BLaER1 treated with 17β-estradiol and CSF1 and Interleukin-3, amounts not matched to agents 10 nM and 100 nM (cell line): ENCODE measurements at regions not wholly inside any gene's neighbourhood (a gene's known extent, or its start where the extent isn't known, plus 50 kb on each side); places are given as distances from the start of the nearest gene placed in this dataset.

Experiments
- H3K27ac ChIP-seq, 11 experiments: shearing (Covaris generic); formaldehyde crosslinking; 2 replicates each; pipeline ENCODE4 v1.8.1; 2022
- H3K27me3 ChIP-seq, 11 experiments: shearing (Covaris generic); formaldehyde crosslinking; 2 replicates each; pipeline ENCODE4 v1.8.1; 2022
- H3K36me3 ChIP-seq, 11 experiments: shearing (Covaris generic); formaldehyde crosslinking; 2 replicates each; pipeline ENCODE4 v1.8.1; 2022
- H3K4me1 ChIP-seq, 10 experiments: shearing (Covaris generic); formaldehyde crosslinking; 2 replicates each; pipeline ENCODE4 v1.8.1; 2022
- H3K4me2 ChIP-seq, 11 experiments: shearing (Covaris generic); formaldehyde crosslinking; 2 replicates each; pipeline ENCODE4 v1.8.1; 2022
- H3K4me3 ChIP-seq, 10 experiments: shearing (Covaris generic); formaldehyde crosslinking; 2 replicates each; pipeline ENCODE4 v1.8.1; 2022
- H3K9ac ChIP-seq, 11 experiments: shearing (Covaris generic); formaldehyde crosslinking; 2 replicates each; pipeline ENCODE4 v1.8.1; 2022
- H3K9me3 ChIP-seq, 11 experiments: shearing (Covaris generic); formaldehyde crosslinking; replicated peaks in 1 of 11; 2 replicates each; pipeline ENCODE4 v1.8.1; 2022
- H4K20me1 ChIP-seq, 11 experiments: shearing (Covaris generic); formaldehyde crosslinking; 2 replicates each; pipeline ENCODE4 v1.8.1; 2022
- Cebpa-rat ChIP-seq, 11 experiments: shearing (Covaris generic); IDR thresholded peaks; 2 replicates each; pipeline ENCODE4 v1.8.1; 2022

GRCh38 chr16:7115898-7116297 lies 216.7 kb upstream of the RBFOX1 start:
- no peak for TF ChIP-seq Cebpa-rat (IDR thresholded peaks at IDR 0.05)
- Histone ChIP-seq H3K9me3 (no peaks in the 10 kb centered on the region), H3K9ac (no peak overlapping the region), H3K4me3 (no peak overlapping the region), H4K20me1 (no peaks in the 10 kb centered on the region), H3K4me2 (no peak overlapping the region), H3K36me3 (no peaks in the 10 kb centered on the region), H3K4me1 (peaks cover 0 to 15% (median 0%) of the 10 kb centered on the region in 10 experiments; a peak in 5 of 20 replicates), H3K27me3 (no peaks in the 10 kb centered on the region), H3K27ac (no peak overlapping the region)

GRCh38 chr16:7113949-7114348 lies 218.7 kb upstream of the RBFOX1 start:
- H3K27me3 ChIP-seq = no peaks in the 10 kb centered on the region
- no peaks in the 10 kb centered on the region for H4K20me1 ChIP-seq
- no peaks in the 10 kb centered on the region for H3K36me3 ChIP-seq
- no peaks in the 10 kb centered on the region for H3K9me3 ChIP-seq
- H3K27ac ChIP-seq = no peak overlapping the region
- H3K4me3 ChIP-seq = no peak overlapping the region
- H3K9ac ChIP-seq = no peak overlapping the region
- no peak overlapping the region for H3K4me2 ChIP-seq
- peaks cover 0 to 15% (median 0%) of the 10 kb centered on the region in 10 experiments; a peak in 5 of 20 replicates for H3K4me1 ChIP-seq
- no peak for TF ChIP-seq Cebpa-rat (IDR thresholded peaks at IDR 0.05)

GRCh38 chr16:7113395-7113794 lies 219.2 kb upstream of the RBFOX1 start:
- H3K9ac ChIP-seq = no peak overlapping the region
- no peak for TF ChIP-seq Cebpa-rat (IDR thresholded peaks at IDR 0.05)
- H3K4me1 ChIP-seq = peaks cover 0 to 15% (median 0%) of the 10 kb centered on the region in 10 experiments; a peak in 5 of 20 replicates
- no peaks in the 10 kb centered on the region for H4K20me1 ChIP-seq
- no peaks in the 10 kb centered on the region for H3K27me3 ChIP-seq
- no peaks in the 10 kb centered on the region for H3K36me3 ChIP-seq
- no peak overlapping the region for H3K4me3 ChIP-seq
- H3K9me3 ChIP-seq = no peaks in the 10 kb centered on the region
- no peak overlapping the region for H3K4me2 ChIP-seq
- no peak overlapping the region for H3K27ac ChIP-seq

- no peak for TF ChIP-seq Cebpa-rat (IDR thresholded peaks at IDR 0.05)
- no peaks in the 10 kb centered on the region for H4K20me1 ChIP-seq
- H3K9me3 ChIP-seq = no peaks in the 10 kb centered on the region
- H3K9ac ChIP-seq = no peak overlapping the region
- H3K4me2 ChIP-seq = no peak overlapping the region
- no peaks in the 10 kb centered on the region for H3K27me3 ChIP-seq
- no peak overlapping the region for H3K4me3 ChIP-seq
- H3K36me3 ChIP-seq = no peaks in the 10 kb centered on the region
- H3K4me1 ChIP-seq = peaks cover 0 to 12% (median 0%) of the 10 kb centered on the region in 10 experiments; a peak in 4 of 20 replicates
- H3K27ac ChIP-seq = no peak overlapping the region
These were observed 221.4 kb upstream of the RBFOX1 start for GRCh38 chr16:7111265-7111664.

GRCh38 chr16:7107436-7107835 lies 225.2 kb upstream of the RBFOX1 start:
- peak overlapping the region in 2 of 11 experiments; percentile 28 to 51; a peak in 2 of 22 replicates for H3K4me2 ChIP-seq
- H3K9me3 ChIP-seq = no peaks in the 10 kb centered on the region
- no peaks in the 10 kb centered on the region for H4K20me1 ChIP-seq
- no peaks in the 10 kb centered on the region for H3K27me3 ChIP-seq
- H3K4me1 ChIP-seq = peaks cover 0 to 12% (median 0%) of the 10 kb centered on the region in 10 experiments; a peak in 2 of 20 replicates
- H3K4me3 ChIP-seq = no peak overlapping the region
- no peak overlapping the region for H3K27ac ChIP-seq
- H3K9ac ChIP-seq = no peak overlapping the region
- no peak for TF ChIP-seq Cebpa-rat (IDR thresholded peaks at IDR 0.05)
- no peaks in the 10 kb centered on the region for H3K36me3 ChIP-seq

- H3K27me3 ChIP-seq = no peaks in the 10 kb centered on the region
- no peak overlapping the region for H3K9ac ChIP-seq
- no peaks in the 10 kb centered on the region for H3K9me3 ChIP-seq
- no peaks in the 10 kb centered on the region for H4K20me1 ChIP-seq
- H3K4me3 ChIP-seq = no peak overlapping the region
- H3K4me1 ChIP-seq = peaks cover 0 to 21% (median 0%) of the 10 kb centered on the region in 10 experiments; a peak in 5 of 20 replicates
- H3K4me2 ChIP-seq = no peak overlapping the region
- H3K36me3 ChIP-seq = no peaks in the 10 kb centered on the region
- no peak for TF ChIP-seq Cebpa-rat (IDR thresholded peaks at IDR 0.05)
- H3K27ac ChIP-seq = no peak overlapping the region
These were observed 229.6 kb upstream of the RBFOX1 start for GRCh38 chr16:7103056-7103455.

GRCh38 chr16:7101054-7101453 lies 231.6 kb upstream of the RBFOX1 start:
- H3K27ac ChIP-seq = no peak overlapping the region
- peaks cover 0 to 32% (median 0%) of the 10 kb centered on the region in 10 experiments; a peak in 6 of 20 replicates for H3K4me1 ChIP-seq
- H3K9ac ChIP-seq = no peak overlapping the region
- H3K4me3 ChIP-seq = no peak overlapping the region
- no peak overlapping the region for H3K4me2 ChIP-seq
- H3K9me3 ChIP-seq = no peaks in the 10 kb centered on the region
- no peak for TF ChIP-seq Cebpa-rat (IDR thresholded peaks at IDR 0.05)
- no peaks in the 10 kb centered on the region for H3K27me3 ChIP-seq
- H4K20me1 ChIP-seq = no peaks in the 10 kb centered on the region
- no peaks in the 10 kb centered on the region for H3K36me3 ChIP-seq

GRCh38 chr16:7097518-7097917 lies 235.1 kb upstream of the RBFOX1 start:
- Histone ChIP-seq H3K27me3 (no peaks in the 10 kb centered on the region), H4K20me1 (no peaks in the 10 kb centered on the region), H3K4me2 (peak overlapping the region in 3 of 11 experiments; percentile 32 to 83 (median 64); a peak in 5 of 22 replicates), H3K4me1 (peaks cover 0 to 32% (median 0%) of the 10 kb centered on the region in 10 experiments; a peak in 6 of 20 replicates), H3K27ac (peak overlapping the region in 3 of 11 experiments; percentile 38 to 50 (median 48); a peak in 3 of 22 replicates), H3K4me3 (no peak overlapping the region), H3K9me3 (no peaks in the 10 kb centered on the region), H3K36me3 (no peaks in the 10 kb centered on the region), H3K9ac (no peak overlapping the region; a peak in 1 of 22 replicates)
- no peak for TF ChIP-seq Cebpa-rat (IDR thresholded peaks at IDR 0.05)

GRCh38 chr16:7093511-7093910 lies 239.1 kb upstream of the RBFOX1 start:
- Histone ChIP-seq H3K27me3 (no peaks in the 10 kb centered on the region), H3K9ac (no peak overlapping the region), H3K4me3 (no peak overlapping the region), H3K9me3 (no peaks in the 10 kb centered on the region), H4K20me1 (no peaks in the 10 kb centered on the region), H3K4me1 (peaks cover 0 to 34% (median 0%) of the 10 kb centered on the region in 10 experiments; a peak in 6 of 20 replicates), H3K27ac (no peak overlapping the region), H3K4me2 (no peak overlapping the region), H3K36me3 (no peaks in the 10 kb centered on the region)
- TF ChIP-seq Cebpa-rat (IDR thresholded peaks at IDR 0.05) = no peak

- no peaks in the 10 kb centered on the region for H3K27me3 ChIP-seq
- TF ChIP-seq Cebpa-rat (IDR thresholded peaks at IDR 0.05) = no peak
- no peak overlapping the region for H3K9ac ChIP-seq
- H3K4me2 ChIP-seq = no peak overlapping the region
- H3K27ac ChIP-seq = no peak overlapping the region
- H3K9me3 ChIP-seq = no peaks in the 10 kb centered on the region
- H3K4me1 ChIP-seq = peaks cover 8 to 27% (median 17%) of the 10 kb centered on the region in 10 experiments
- no peaks in the 10 kb centered on the region for H4K20me1 ChIP-seq
- H3K4me3 ChIP-seq = no peak overlapping the region
- H3K36me3 ChIP-seq = no peaks in the 10 kb centered on the region
These were observed 242.0 kb upstream of the RBFOX1 start for GRCh38 chr16:7090628-7091115.
